Lower lobe of right lung (tissue), 2 donors: ENCODE measurements at regions not wholly inside any gene's neighbourhood (a gene's known extent, or its start where the extent isn't known, plus 50 kb on each side); places are given as distances from the start of the nearest gene placed in this dataset.

Experiments used
- ATAC-seq, 2 donors: fragments of 200-7000 bp; cut with Tn5 transposase; one replicate each; pipeline ENCODE4 v1.9.1; 2020 to 2022; ENCODE audit warnings: mild to moderate bottlenecking in 2 of 2, moderate library complexity in 2 of 2
- DNase-seq: peaks from one replicate; pipeline ENCODE4 v3.0.0-alpha.2; 2020
- H3K27ac ChIP-seq: fragments of 200-600 bp; one replicate; pipeline ENCODE4 v1.8.0; 2022
- H3K27me3 ChIP-seq: fragments of 200-600 bp; one replicate; pipeline ENCODE4 v1.8.0; 2022; ENCODE audit warnings: low read depth
- H3K36me3 ChIP-seq: fragments of 200-600 bp; one replicate; pipeline ENCODE4 v1.8.0; 2022; ENCODE audit warnings: mild to moderate bottlenecking
- H3K4me1 ChIP-seq: fragments of 200-600 bp; one replicate; pipeline ENCODE4 v1.8.0; 2022
- H3K4me3 ChIP-seq: fragments of 200-600 bp; one replicate; pipeline ENCODE4 v1.8.0; 2022; ENCODE audit warnings: mild to moderate bottlenecking
- H3K9me3 ChIP-seq: fragments of 200-600 bp; one replicate; pipeline ENCODE4 v1.8.0; 2022
- intact Hi-C: fragments of 100-400 bp; cut with DNase I; formaldehyde crosslinking; loops from one replicate; pipeline ENCODE4 v1.11.0; 2022
- TF ChIP-seq, protein P1 (sequence below): fragments of 200-600 bp; IDR thresholded peaks from one replicate; pipeline ENCODE4 v1.8.0; 2022; ENCODE audit warnings: antibody characterized with exemption, mild to moderate bottlenecking
- donor health status: DM: no; HTN: yes; CAD: no; lungs with severe emphysema.

- Histone ChIP-seq H3K4me3 (no peak overlapping the region), H3K9me3 (no peaks in the 10 kb centered on the region), H3K4me1 (no peaks in the 10 kb centered on the region), H3K36me3 (no peaks in the 10 kb centered on the region), H3K27me3 (no peaks in the 10 kb centered on the region), H3K27ac (no peak overlapping the region)
- intact Hi-C loops, result no loop called here
- DNase-seq, result no peak
- TF ChIP-seq, protein P1, sequence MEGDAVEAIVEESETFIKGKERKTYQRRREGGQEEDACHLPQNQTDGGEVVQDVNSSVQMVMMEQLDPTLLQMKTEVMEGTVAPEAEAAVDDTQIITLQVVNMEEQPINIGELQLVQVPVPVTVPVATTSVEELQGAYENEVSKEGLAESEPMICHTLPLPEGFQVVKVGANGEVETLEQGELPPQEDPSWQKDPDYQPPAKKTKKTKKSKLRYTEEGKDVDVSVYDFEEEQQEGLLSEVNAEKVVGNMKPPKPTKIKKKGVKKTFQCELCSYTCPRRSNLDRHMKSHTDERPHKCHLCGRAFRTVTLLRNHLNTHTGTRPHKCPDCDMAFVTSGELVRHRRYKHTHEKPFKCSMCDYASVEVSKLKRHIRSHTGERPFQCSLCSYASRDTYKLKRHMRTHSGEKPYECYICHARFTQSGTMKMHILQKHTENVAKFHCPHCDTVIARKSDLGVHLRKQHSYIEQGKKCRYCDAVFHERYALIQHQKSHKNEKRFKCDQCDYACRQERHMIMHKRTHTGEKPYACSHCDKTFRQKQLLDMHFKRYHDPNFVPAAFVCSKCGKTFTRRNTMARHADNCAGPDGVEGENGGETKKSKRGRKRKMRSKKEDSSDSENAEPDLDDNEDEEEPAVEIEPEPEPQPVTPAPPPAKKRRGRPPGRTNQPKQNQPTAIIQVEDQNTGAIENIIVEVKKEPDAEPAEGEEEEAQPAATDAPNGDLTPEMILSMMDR, result no peak
- no peak for ATAC-seq
These were observed 285.5 kb upstream of the ZWINT start for GRCh38 chr10:56646329-56647111.

DNA sequence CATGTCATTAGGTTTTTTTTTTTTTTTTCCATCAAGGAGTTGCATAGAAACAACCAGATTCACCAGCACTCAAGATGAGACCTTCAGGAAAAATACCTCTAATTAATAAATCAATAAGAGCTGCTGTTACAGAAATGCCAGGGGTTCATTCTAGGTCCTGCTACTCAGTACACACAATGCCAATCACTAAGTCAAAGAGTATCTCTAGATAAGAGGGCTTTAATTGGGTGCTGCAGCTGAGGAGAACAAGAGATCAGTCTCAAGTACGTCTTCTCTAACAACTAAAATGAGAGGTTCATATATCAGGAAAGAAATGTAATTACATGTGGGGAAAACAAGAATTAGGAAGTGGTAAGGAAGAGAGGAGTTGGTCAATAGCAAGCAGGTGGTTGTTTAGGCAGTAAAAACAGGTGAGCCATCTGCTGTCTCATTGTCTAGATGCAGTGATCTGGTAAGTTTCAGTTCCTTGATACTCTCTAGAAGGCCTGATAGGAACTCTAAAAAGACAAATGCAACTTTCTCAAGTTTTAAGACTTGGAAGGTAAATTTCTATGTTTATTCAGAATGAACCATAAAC is 272.9 kb upstream of the ZWINT start:
- ATAC-seq, result no peak
- H3K4me3 ChIP-seq, result no peak overlapping the region
- no peaks in the 10 kb centered on the region for H3K36me3 ChIP-seq
- no peak overlapping the region for H3K27ac ChIP-seq
- TF ChIP-seq, protein P1, result no peak
- H3K27me3 ChIP-seq, result no peaks in the 10 kb centered on the region
- intact Hi-C loops, result no loop called here
- no peaks in the 10 kb centered on the region for H3K4me1 ChIP-seq
- peaks cover 2% of the 10 kb centered on the region for H3K9me3 ChIP-seq
- DNase-seq, result no peak

- no peaks in the 10 kb centered on the region for H3K27me3 ChIP-seq
- no peaks in the 10 kb centered on the region for H3K9me3 ChIP-seq
- ATAC-seq, result no peak
- H3K36me3 ChIP-seq, result no peaks in the 10 kb centered on the region
- TF ChIP-seq, protein P1, result no peak
- H3K27ac ChIP-seq, result no peak overlapping the region
- no peak for DNase-seq
- H3K4me1 ChIP-seq, result no peaks in the 10 kb centered on the region
- intact Hi-C loops, result no loop called here
- H3K4me3 ChIP-seq, result no peak overlapping the region
These were observed 271.5 kb upstream of the ZWINT start for GRCh38 chr10:56632537-56632936.

GRCh38 chr10:56624082-56624481 is 263.0 kb upstream of the ZWINT start:
- intact Hi-C loops, result no loop called here

GRCh38 chr10:56623064-56623463 is 262.0 kb upstream of the ZWINT start:
- no peak overlapping the region for H3K4me3 ChIP-seq
- TF ChIP-seq, protein P1, result no peak
- intact Hi-C loops, result no loop called here
- H3K4me1 ChIP-seq, result peaks cover 10% of the 10 kb centered on the region
- ATAC-seq, result no peak
- no peaks in the 10 kb centered on the region for H3K27me3 ChIP-seq
- no peak for DNase-seq
- no peaks in the 10 kb centered on the region for H3K36me3 ChIP-seq
- H3K9me3 ChIP-seq, result no peaks in the 10 kb centered on the region
- H3K27ac ChIP-seq, result no peak overlapping the region

More at GRCh38 chr10:56624082-56624481, 263.0 kb upstream of the ZWINT start:
- DNase-seq (no peak), ATAC-seq (no peak)
- Histone ChIP-seq H3K27me3 (no peaks in the 10 kb centered on the region), H3K4me3 (no peak overlapping the region), H3K27ac (no peak overlapping the region), H3K9me3 (no peaks in the 10 kb centered on the region), H3K36me3 (no peaks in the 10 kb centered on the region), H3K4me1 (peaks cover 10% of the 10 kb centered on the region)
- TF ChIP-seq, protein P1, result no peak
